ENCODE measurements at regions not wholly inside any gene's neighbourhood (a gene's known extent, or its start where the extent isn't known, plus 50 kb on each side); places are given as distances from the start of the nearest gene placed in this dataset.

DNA sequence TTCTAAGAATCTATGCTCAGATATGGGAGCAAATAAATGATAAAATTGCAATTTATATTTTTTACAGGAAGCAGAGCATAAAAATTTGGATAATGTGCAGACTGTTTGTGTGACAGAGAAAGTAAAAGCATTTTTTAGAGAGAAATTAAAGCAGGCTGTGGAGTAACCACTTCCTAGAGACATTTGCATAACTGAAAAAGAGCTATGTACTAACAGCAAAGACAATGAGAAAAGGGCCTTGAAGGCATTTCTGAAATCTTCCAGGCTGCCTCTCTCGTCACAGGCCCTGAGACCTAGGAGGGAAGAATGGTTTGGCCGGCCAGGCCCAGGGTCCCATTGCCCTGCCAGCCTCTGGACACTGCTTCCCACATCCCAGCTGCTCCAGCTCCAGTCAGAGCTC lies 247.2 kb downstream of the ALX1 start:
- TF ChIP-seq, protein P1, sequence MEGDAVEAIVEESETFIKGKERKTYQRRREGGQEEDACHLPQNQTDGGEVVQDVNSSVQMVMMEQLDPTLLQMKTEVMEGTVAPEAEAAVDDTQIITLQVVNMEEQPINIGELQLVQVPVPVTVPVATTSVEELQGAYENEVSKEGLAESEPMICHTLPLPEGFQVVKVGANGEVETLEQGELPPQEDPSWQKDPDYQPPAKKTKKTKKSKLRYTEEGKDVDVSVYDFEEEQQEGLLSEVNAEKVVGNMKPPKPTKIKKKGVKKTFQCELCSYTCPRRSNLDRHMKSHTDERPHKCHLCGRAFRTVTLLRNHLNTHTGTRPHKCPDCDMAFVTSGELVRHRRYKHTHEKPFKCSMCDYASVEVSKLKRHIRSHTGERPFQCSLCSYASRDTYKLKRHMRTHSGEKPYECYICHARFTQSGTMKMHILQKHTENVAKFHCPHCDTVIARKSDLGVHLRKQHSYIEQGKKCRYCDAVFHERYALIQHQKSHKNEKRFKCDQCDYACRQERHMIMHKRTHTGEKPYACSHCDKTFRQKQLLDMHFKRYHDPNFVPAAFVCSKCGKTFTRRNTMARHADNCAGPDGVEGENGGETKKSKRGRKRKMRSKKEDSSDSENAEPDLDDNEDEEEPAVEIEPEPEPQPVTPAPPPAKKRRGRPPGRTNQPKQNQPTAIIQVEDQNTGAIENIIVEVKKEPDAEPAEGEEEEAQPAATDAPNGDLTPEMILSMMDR (conservative IDR thresholded peaks at IDR 0.05; ENCODE audit: low read depth, low read length): no peak
- TF ChIP-seq EZH2 (IDR thresholded peaks at IDR 0.05; ENCODE audit: borderline replicate concordance, low read depth, low read length, poor library complexity, severe bottlenecking): no peak

Measured in A673 (cell line).